ENCODE measurements at regions not wholly inside any gene's neighbourhood (a gene's known extent, or its start where the extent isn't known, plus 50 kb on each side); places are given as distances from the start of the nearest gene placed in this dataset.

DNA sequence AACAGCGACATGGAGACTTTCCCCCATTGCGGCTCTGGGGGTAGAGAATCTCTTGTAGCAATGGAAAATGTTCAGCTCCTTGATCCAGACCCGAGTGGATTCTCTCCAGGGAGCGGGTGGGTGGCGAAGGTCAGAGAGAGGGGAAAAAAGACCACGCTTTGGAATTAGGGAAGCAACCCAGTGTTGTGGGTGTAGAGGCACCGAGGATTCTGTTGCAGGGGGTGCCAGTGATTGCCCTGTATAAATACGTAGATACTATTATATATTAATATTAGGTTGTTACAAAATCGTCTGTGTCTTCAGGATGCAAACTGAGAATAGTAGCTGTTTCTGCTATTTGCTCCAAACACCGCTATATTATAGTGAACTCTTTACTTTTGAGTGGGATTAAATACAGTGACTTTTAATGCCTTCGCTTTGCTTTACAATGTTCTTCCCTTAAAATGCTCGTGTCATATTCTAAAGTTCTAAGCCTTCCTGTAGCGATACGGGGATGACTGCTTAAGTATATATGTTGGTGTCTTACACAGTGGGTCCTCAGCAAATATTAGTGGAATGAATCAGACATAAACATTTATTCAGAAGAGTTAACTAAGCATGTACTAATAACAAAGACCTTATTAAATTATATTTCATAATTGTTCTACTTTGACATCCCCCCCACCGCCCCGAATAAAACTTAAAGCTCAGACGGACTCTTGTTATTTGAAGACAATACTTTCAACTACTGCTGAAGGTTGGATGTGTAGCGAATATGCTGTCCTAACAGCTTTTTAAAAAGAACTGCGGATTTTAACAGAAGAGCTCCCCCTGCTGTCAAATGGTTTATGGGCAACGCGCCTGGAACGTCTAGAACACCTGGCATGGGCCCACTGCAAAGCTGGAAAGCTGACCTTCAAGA is 136.4 kb upstream of the KRAS start:
- no peak for TF ChIP-seq TAF1 (IDR thresholded peaks at IDR 0.05; ENCODE audit: low read depth, low read length)
- no peak for TF ChIP-seq POLR2AphosphoS5 (IDR thresholded peaks at IDR 0.05; ENCODE audit: low read depth, low read length)
- no peak for TF ChIP-seq POLR2A (IDR thresholded peaks at IDR 0.05; ENCODE audit: low read depth, low read length)
- no peak for TF ChIP-seq POU2F2 (IDR thresholded peaks at IDR 0.05; ENCODE audit: low read depth, low read length)
- no peak for TF ChIP-seq PAX5 (IDR thresholded peaks at IDR 0.05; ENCODE audit: insufficient read depth, low read length, severe bottlenecking)
- no peak for TF ChIP-seq SPI1 (IDR thresholded peaks at IDR 0.05; ENCODE audit: low read depth, low read length)
- FAIRE-seq = no peak
- DNase-seq (ENCODE audit: insufficient read length, low spot score) = peak; percentile 37

DNA sequence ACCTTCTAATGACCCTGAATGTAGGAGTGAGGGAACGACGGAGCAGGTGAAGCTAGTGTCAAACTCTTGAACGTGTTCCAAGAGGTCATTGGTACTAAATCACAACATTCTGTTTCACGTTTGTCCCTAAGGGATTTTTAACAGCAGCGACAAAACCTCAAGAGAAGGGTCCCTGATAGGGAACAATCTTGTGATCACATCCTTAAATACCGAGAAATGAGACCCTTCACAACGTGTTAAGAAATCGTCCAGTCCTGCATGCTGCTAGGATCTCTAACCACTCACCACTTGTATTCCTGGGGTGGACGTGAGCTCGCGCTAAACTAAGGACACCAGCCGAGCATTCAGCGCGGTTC is 134.1 kb upstream of the KRAS start:
- no peak for TF ChIP-seq PAX5 (IDR thresholded peaks at IDR 0.05; ENCODE audit: insufficient read depth, low read length, severe bottlenecking)
- no peak for TF ChIP-seq POLR2A (IDR thresholded peaks at IDR 0.05; ENCODE audit: low read depth, low read length)
- no peak for TF ChIP-seq POU2F2 (IDR thresholded peaks at IDR 0.05; ENCODE audit: low read depth, low read length)
- no peak for TF ChIP-seq SPI1 (IDR thresholded peaks at IDR 0.05; ENCODE audit: low read depth, low read length)
- TF ChIP-seq TAF1 (IDR thresholded peaks at IDR 0.05; ENCODE audit: low read depth, low read length) = no peak
- no peak for TF ChIP-seq POLR2AphosphoS5 (IDR thresholded peaks at IDR 0.05; ENCODE audit: low read depth, low read length)
- no peak for FAIRE-seq
- no peak for DNase-seq (ENCODE audit: insufficient read length, low spot score)

- TF ChIP-seq POU2F2 (IDR thresholded peaks at IDR 0.05; ENCODE audit: low read depth, low read length) (no peak), TAF1 (IDR thresholded peaks at IDR 0.05; ENCODE audit: low read depth, low read length) (no peak), POLR2A (IDR thresholded peaks at IDR 0.05; ENCODE audit: low read depth, low read length) (no peak)
- DNase-seq (ENCODE audit: insufficient read length, low spot score) (no peak), FAIRE-seq (no peak)
Measured at GRCh38 chr12:25384038-25384892, 133.5 kb upstream of the KRAS start.

DNA sequence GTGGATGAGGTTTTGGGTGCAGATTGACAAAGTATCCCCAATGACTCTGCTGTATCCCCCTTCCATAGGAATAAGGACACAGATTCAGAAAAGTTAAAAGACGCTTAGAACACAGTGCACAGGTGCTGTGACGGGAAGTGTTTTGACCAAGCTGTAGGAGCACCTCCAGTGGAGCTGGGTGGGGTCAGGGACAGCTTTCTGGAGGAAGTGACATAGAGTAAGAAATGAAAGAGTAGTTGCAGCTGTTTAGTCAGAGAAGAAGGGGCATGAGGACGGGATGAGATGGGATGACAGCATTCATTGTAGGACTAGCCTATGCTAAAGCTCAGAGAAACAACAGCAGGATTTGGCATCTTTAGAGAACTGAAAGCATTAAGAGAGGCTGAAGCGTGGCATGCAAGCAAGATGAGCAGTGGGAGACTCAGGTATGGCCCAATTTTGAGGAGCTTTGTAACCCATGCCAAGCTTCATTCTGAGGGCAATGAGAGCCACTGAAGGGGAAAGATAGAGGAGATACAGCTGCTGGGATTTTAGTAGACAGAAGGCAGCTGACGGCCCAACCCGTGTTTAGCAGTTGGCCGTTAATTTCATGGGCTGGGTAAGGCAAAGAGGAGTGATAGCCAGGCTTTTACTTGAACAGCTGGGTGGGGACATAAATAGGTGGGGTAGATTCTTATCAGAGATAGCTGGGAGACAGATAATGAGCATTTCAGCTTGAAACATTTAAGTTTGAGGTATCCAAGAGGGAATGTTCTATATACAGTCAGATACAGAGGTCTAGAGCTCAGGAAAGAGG is 131.8 kb upstream of the KRAS start:
- FAIRE-seq = no peak
- TF ChIP-seq TAF1 (IDR thresholded peaks at IDR 0.05; ENCODE audit: low read depth, low read length) (no peak), SPI1 (IDR thresholded peaks at IDR 0.05; ENCODE audit: low read depth, low read length) (0 out of 2 replicates have a peak, but pooled peaks have one; percentile 14)
- DNase-seq (ENCODE audit: insufficient read length, low spot score) = no peak

- DNase-seq (ENCODE audit: insufficient read length, low spot score) = no peak
- FAIRE-seq = no peak
- TF ChIP-seq POU2F2 (IDR thresholded peaks at IDR 0.05; ENCODE audit: low read depth, low read length) = no peak
- no peak for TF ChIP-seq POLR2A (IDR thresholded peaks at IDR 0.05; ENCODE audit: low read depth, low read length)
- TF ChIP-seq POLR2AphosphoS5 (IDR thresholded peaks at IDR 0.05; ENCODE audit: low read depth, low read length) = no peak
Measured at GRCh38 chr12:25377469-25378177, 126.9 kb upstream of the KRAS start.

GRCh38 chr12:25376985-25377384 is 126.3 kb upstream of the KRAS start:
- TF ChIP-seq POU2F2 (IDR thresholded peaks at IDR 0.05; ENCODE audit: low read depth, low read length) = no peak
- TF ChIP-seq TAF1 (IDR thresholded peaks at IDR 0.05; ENCODE audit: low read depth, low read length) = no peak
- TF ChIP-seq POLR2A (IDR thresholded peaks at IDR 0.05; ENCODE audit: low read depth, low read length) = no peak
- no peak for TF ChIP-seq POLR2AphosphoS5 (IDR thresholded peaks at IDR 0.05; ENCODE audit: low read depth, low read length)
- TF ChIP-seq SPI1 (IDR thresholded peaks at IDR 0.05; ENCODE audit: low read depth, low read length) = no peak
- no peak for TF ChIP-seq PAX5 (IDR thresholded peaks at IDR 0.05; ENCODE audit: insufficient read depth, low read length, severe bottlenecking)
- no peak for FAIRE-seq
- DNase-seq (ENCODE audit: insufficient read length, low spot score) = no peak

DNA sequence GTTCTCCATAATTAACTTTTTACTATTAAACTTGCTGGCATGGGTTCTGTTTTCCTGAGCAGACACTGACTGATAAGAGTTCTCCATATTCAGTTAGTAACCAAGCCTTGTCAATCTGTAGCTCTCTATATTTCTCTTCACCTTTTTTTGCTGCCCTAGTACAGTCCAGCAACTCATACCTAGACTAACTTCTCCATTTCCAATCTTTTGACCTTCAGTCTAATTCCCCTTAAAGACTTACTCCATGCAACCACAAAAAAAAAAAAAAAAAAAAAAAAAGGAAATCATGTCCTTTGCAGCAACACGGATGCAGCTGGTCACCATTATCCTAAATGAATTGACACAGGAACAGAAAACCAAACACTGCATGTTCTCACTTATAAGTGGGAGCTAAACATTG is 125.7 kb upstream of the KRAS start:
- FAIRE-seq (no peak), DNase-seq (ENCODE audit: insufficient read length, low spot score) (no peak)
- TF ChIP-seq POU2F2 (IDR thresholded peaks at IDR 0.05; ENCODE audit: low read depth, low read length) = no peak
- no peak for TF ChIP-seq SPI1 (IDR thresholded peaks at IDR 0.05; ENCODE audit: low read depth, low read length)
- TF ChIP-seq POLR2A (IDR thresholded peaks at IDR 0.05; ENCODE audit: low read depth, low read length) = no peak
- no peak for TF ChIP-seq TAF1 (IDR thresholded peaks at IDR 0.05; ENCODE audit: low read depth, low read length)
- no peak for TF ChIP-seq POLR2AphosphoS5 (IDR thresholded peaks at IDR 0.05; ENCODE audit: low read depth, low read length)
- no peak for TF ChIP-seq PAX5 (IDR thresholded peaks at IDR 0.05; ENCODE audit: insufficient read depth, low read length, severe bottlenecking)

GRCh38 chr12:25372969-25373817 is 122.5 kb upstream of the KRAS start:
- TF ChIP-seq POLR2A (IDR thresholded peaks at IDR 0.05; ENCODE audit: low read depth, low read length) (no peak), PAX5 (IDR thresholded peaks at IDR 0.05; ENCODE audit: insufficient read depth, low read length, severe bottlenecking) (no peak), POLR2AphosphoS5 (IDR thresholded peaks at IDR 0.05; ENCODE audit: low read depth, low read length) (no peak)
- FAIRE-seq = no peak
- no peak for DNase-seq (ENCODE audit: insufficient read length, low spot score)

Data from GM12891 (cell line).